Panc1 (cell line): ENCODE measurements at regions not wholly inside any gene's neighbourhood (a gene's known extent, or its start where the extent isn't known, plus 50 kb on each side); places are given as distances from the start of the nearest gene placed in this dataset.

Experiments used
- CTCF ChIP-seq: fragments of 450-650 bp; IDR thresholded peaks from 2 replicates; pipeline ENCODE4 v1.5.1; 2017; ENCODE audit warnings: mild to moderate bottlenecking
- POLR2AphosphoS5 ChIP-seq: IDR thresholded peaks from 2 replicates; pipeline ENCODE4 v1.6.1; 2012; ENCODE audit warnings: mild to moderate bottlenecking, low read depth, low read length, moderate library complexity
- SIN3A ChIP-seq: IDR thresholded peaks from 2 replicates; pipeline ENCODE4 v1.6.1; 2012; ENCODE audit warnings: low read depth, mild to moderate bottlenecking, low read length, moderate library complexity, borderline replicate concordance; ENCODE audit not compliant: insufficient read depth
- TCF7L2 ChIP-seq: IDR thresholded peaks from 2 replicates; pipeline ENCODE4 v1.6.1; 2011; ENCODE audit warnings: mild to moderate bottlenecking, low read depth, low read length, inconsistent platforms
- TF ChIP-seq, protein P1 (sequence below), 2 experiments: IDR thresholded peaks; 2 replicates each; pipeline ENCODE4 v1.6.1; 2011 to 2012; ENCODE audit warnings: low read depth in 2 of 2, control low read depth in 1 of 2, low read length in 1 of 2, mild to moderate bottlenecking in 1 of 2, moderate library complexity in 1 of 2; ENCODE audit not compliant: insufficient read depth in 1 of 2

DNA sequence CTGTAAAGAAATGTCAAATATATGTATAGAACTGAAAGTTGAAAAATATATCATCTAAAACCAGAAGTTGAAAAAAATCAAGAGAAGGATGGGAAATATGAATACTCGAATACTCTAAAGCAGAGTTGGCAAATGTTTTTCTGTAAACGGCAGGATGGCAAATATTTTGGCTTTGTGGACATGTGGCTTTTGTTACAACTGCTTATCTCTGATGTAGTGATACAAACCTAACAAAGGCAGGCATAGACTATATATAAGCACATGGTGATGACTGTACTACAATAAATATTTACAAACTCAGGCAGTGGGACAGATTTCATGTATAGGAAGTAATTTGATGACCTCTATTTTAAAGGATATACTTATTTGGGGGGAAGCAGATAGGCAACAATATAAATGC, 224.6 kb upstream of the LRRTM4 start:
- TF ChIP-seq CTCF (no peak), TCF7L2 (no peak), POLR2AphosphoS5 (no peak), SIN3A (no peak)
- TF ChIP-seq, protein P1, sequence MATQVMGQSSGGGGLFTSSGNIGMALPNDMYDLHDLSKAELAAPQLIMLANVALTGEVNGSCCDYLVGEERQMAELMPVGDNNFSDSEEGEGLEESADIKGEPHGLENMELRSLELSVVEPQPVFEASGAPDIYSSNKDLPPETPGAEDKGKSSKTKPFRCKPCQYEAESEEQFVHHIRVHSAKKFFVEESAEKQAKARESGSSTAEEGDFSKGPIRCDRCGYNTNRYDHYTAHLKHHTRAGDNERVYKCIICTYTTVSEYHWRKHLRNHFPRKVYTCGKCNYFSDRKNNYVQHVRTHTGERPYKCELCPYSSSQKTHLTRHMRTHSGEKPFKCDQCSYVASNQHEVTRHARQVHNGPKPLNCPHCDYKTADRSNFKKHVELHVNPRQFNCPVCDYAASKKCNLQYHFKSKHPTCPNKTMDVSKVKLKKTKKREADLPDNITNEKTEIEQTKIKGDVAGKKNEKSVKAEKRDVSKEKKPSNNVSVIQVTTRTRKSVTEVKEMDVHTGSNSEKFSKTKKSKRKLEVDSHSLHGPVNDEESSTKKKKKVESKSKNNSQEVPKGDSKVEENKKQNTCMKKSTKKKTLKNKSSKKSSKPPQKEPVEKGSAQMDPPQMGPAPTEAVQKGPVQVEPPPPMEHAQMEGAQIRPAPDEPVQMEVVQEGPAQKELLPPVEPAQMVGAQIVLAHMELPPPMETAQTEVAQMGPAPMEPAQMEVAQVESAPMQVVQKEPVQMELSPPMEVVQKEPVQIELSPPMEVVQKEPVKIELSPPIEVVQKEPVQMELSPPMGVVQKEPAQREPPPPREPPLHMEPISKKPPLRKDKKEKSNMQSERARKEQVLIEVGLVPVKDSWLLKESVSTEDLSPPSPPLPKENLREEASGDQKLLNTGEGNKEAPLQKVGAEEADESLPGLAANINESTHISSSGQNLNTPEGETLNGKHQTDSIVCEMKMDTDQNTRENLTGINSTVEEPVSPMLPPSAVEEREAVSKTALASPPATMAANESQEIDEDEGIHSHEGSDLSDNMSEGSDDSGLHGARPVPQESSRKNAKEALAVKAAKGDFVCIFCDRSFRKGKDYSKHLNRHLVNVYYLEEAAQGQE (IDR thresholded peaks at IDR 0.05; ENCODE audit: insufficient read depth in 1 of 2, low read depth in 2 of 2, low read length in 1 of 2): no peak
